ENCODE measurements at regions not wholly inside any gene's neighbourhood (a gene's known extent, or its start where the extent isn't known, plus 50 kb on each side); places are given as distances from the start of the nearest gene placed in this dataset.
"Not testable (repeated sequence)": the region's sequence is repeated elsewhere in the genome, so short reads cannot be mapped to it uniquely, and the experiment has no call there.

- DNase-seq (ENCODE audit: low read depth in 2 of 2, low spot score in 1 of 2), result no peak
Observed at GRCh38 chr6:141884850-141885249, 247.9 kb upstream of the GJE1 start.

GRCh38 chr6:141878686-141879085 is 254.0 kb upstream of the GJE1 start:
- no peak for DNase-seq (ENCODE audit: low read depth in 2 of 2, low spot score in 1 of 2)

- no peak for DNase-seq (ENCODE audit: low read depth in 2 of 2, low spot score in 1 of 2)
Observed at GRCh38 chr6:141877275-141877983, 255.3 kb upstream of the GJE1 start.

DNA sequence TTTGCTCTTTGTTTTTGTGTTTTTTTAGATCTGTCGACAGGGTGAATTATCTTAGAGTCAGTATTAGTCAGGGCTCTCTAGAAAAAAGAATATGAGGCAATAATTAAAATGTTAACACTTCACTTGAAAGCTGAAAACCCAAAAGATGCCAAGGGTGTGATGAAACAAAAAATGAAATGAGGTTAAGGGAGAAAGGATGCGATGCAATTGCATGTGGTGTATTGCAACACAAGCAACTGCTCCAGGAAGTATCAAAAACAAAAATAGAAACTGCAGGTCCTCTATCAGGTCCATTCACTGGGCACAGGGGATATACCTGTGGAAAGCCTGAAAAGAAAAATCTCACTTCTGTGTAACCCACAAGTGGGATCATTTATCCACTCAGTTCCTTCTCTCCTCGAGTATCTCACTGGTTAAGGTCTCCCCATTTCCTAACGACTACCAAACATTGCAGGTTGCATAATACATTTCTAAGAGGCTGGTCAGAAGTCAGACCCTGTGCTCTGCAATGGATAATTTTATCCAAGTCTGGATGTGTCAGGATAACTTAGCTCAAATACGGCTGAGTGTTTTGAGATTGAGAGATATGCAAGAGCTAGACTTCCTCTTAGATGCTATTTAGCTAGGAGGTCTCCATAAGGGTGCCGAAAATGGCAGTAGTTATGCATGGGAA is 257.7 kb upstream of the GJE1 start:
- DNase-seq (ENCODE audit: low read depth in 2 of 2, low spot score in 1 of 2), result no peak

- not testable (repeated sequence) for DNase-seq (ENCODE audit: low read depth in 2 of 2, low spot score in 1 of 2)
Observed at GRCh38 chr6:141869509-141869908, 263.2 kb upstream of the GJE1 start.

DNA sequence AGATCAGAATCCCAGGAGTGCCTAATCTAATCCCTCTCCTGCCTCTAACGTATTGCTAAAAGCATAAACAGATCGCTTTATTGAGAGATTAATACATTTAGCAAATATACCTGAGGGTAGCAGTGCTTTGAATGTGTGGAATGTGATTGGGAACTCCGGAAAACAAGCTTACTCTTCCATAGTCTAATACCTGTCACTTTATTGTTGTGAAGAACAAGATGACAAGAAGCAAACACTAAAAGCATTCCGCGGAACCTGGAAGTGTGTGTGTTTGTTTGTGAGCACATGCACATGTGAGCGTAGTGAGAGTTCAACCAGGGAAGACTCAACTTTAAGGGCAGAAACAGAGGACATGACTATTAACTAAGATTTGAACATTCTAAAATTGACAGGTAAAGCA is 265.0 kb upstream of the GJE1 start:
- no peak for DNase-seq (ENCODE audit: low read depth in 2 of 2, low spot score in 1 of 2)

DNA sequence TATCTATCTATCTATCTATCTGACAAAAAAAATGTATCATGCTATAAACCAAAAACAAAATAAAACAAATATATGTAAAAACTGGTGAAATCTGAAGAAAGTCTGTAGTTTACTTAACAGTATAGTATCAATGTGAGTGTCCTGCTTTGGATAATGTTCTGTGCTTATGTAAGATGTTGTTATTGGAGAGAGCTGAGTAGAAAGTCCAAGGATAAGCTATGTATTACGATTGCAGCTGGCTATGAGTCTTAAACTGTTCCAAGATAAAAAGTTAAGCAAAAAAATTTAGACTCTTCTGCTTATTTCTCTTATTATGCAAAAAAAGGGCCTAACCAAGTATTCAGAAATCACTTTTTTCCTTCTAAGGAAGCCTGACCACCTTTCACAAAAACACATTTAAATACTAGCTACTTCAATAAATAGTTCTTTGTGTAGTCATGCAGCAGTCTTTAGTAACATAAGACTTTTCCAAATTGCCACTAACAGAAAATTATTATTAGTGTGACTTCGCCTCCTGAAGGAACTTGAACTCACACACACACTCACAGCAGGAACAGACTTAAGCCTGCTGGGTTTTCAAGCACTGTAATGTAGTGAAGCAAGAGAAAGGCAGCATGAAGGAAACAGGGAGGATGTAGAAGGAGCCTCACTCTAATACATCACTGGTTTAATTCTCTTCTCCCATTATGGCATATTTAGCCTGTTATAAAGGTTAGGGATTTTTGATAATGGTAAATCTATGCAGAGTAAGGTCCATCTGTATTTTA is 265.8 kb upstream of the GJE1 start:
- no peak for DNase-seq (ENCODE audit: low read depth in 2 of 2, low spot score in 1 of 2)

DNA sequence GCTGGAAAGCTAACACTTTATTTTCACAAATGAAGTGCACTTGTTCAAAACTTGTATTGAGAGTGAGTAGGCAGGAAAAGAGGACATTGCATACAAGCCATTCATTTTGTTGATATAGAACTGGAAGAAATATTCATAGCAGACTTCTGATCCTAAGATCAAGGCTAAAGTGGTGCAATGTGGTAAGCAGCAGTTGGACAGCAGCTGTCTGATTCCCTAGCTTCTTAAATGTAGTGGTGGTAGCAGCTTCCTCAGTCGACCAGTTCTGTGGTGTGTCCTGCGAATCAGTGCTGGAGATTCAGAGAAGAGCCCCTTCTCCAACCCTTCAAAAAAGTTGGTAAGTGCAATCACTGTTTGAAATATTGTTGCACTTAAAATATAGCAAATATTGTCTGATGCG is 281.7 kb upstream of the GJE1 start:
- no peak for DNase-seq (ENCODE audit: low read depth in 2 of 2, low spot score in 1 of 2)

DNA sequence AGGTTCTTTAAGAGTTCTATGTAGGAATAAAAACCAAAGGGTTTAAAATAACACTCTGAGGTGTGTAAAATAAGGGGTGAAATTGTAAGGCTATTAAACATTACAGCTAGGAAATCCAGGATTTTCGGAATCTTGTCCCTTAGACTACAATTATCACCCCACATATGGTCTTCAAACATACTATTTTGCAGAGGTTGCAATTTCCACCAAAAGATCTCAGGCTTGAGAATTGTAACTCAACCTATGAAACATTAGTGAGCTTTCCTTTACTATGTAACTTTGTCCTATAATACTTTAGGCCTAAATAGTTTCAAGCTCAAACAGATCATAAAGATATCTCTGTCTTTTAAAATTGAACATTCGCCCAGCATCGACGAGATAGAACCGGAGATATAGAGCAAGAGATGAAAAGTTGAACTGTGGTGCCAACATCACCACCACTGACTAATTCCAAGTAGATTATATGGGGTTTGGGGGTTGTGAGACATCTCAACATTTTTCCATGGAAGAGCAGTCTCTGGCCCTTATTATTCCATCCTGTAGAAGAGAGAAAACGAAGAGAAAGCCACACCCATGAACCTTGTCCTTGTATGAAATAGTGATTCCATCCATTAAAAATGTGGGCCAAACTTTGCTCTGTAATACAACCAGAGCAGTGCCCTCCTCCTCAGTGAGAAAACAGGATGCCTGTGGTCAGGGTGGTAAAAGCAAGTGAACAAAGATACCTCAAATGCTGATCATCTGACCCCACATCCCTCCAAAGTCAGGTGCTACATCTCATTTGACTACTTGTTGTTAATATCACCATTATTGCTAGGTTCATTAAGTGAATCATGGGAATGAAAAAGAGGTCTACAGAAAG is 284.5 kb upstream of the GJE1 start:
- no peak for DNase-seq (ENCODE audit: low read depth in 2 of 2, low spot score in 1 of 2)

DNA sequence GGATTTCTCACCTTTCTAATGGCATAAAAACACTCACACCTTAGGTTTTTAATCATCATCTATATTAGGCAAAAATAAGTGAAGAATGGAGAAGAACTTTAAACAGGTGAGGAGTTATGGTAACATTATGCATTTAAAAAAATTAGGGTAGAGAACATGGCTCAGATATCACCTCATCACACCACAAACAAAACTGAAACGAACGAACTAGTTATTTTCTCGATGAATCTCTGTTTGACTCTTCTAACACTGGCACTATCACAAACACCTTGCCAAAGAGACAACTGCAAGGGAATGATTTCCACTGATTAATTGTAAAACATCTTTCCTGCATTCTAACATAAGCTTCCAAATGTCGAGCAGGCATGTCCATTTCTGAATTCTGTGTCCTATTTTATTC is 286.1 kb upstream of the GJE1 start:
- DNase-seq (ENCODE audit: low read depth in 2 of 2, low spot score in 1 of 2), result no peak

DNA sequence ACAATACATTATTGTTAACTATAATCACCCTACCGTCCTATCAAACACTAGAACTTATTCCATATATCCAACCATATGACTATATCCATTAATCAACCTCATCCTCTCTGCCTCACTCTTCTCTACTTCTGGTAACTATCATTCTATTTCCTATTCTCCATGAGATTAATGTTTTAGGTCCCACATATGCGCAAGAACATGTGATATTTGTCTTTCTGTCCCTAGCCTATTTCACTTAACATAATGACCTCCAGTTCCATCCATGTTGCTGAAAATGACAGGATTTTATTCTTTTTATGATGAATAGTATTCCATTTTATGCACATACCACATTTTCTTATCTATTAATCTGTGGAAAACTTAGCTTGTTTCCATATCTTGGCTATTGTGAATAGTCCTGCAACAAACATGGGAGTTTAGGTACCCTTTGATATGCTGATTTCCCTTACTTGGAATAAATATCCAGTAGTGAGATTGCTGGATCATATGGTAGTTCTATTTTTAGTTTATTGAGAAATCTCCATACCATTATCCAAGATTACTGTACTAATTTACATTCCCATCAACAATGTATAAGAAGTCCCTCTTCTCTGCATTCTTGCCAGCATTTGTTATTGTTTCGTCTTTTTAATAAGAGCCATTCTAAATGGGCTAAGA is 289.4 kb upstream of the GJE1 start:
- no peak for DNase-seq (ENCODE audit: low read depth in 2 of 2, low spot score in 1 of 2)

DNA sequence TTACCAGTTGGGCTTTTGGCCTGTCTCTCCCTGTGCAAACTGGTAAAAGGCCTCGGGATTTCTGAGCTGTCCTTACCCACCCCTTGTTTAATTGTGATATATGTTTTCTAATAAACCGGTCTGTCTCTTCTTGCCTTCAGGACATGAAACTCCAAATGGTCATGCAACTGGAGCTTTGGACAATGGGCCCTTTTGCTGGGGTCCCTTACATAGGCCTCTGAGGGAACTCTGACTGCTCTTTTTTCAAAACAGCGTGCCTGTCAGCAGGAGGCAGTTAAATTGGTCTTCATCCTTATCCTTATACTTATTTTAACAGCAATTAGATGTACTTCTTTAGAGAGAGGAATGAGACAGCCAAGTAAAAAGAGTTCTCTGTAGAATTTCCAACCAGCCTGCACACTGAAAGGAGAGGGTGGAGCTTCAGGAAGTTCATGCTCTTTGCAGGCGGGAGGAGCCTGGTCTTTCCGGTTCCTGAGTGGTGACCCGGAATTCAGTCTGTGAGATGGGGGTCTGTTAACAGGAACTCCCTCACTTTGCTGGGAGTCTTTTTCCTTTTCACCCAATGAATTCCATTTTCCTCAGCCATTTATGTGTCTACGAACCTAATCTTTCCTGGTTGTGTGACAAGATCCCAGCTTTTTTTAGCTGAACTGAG is 299.6 kb upstream of the GJE1 start:
- DNase-seq (ENCODE audit: low read depth in 2 of 2, low spot score in 1 of 2), result no peak

- no peak for DNase-seq (ENCODE audit: low read depth in 2 of 2, low spot score in 1 of 2)
Observed at GRCh38 chr6:141830530-141830929, 302.2 kb upstream of the GJE1 start.

GRCh38 chr6:141829566-141830360 is 303.0 kb upstream of the GJE1 start:
- DNase-seq (ENCODE audit: low read depth in 2 of 2, low spot score in 1 of 2), result no peak

- DNase-seq (ENCODE audit: low read depth in 2 of 2, low spot score in 1 of 2), result no peak
Observed at GRCh38 chr6:141824350-141824749, 308.4 kb upstream of the GJE1 start.

GRCh38 chr6:141815039-141815438 is 317.7 kb upstream of the GJE1 start:
- not testable (repeated sequence) for DNase-seq (ENCODE audit: low read depth in 2 of 2, low spot score in 1 of 2)

DNA sequence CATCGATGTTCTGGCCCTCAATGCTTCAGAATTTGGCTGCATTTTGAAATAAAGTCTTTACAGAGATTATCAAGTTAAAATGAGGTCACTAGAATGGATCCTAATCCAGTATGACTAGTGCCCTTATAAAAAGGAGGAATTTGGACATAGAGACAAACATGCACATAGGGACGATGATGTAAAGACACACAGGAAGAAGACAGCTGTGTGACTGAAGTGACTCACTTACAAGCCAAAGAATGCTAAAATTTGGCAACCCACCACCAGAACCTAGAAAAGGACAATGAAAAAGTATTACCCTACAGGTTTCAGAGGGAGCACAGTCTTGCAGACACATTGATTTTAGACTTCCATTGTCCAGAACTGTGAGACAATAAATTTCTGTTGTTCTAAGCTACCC is 322.8 kb upstream of the GJE1 start:
- no peak for DNase-seq (ENCODE audit: low read depth in 2 of 2, low spot score in 1 of 2)

DNA sequence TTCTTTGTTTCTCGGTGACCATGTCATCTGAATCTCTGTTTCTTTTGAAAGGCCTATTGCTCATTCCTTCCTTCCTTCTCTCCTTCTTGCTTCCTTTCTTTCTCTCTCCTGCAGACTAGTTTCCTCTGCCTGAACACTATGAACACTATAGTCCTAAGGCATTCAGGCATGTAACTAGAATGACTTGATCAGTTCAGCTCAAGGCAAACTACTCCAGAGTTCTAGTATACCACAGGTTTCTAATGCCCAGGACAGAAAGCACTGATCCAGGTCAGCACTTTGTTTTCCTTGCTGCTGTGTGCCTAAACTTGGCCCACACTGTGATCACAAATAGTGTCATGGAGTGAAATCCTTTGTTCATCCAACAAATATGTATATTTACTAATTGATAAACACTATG is 324.1 kb upstream of the GJE1 start:
- DNase-seq (ENCODE audit: low read depth in 2 of 2, low spot score in 1 of 2), result no peak

DNA sequence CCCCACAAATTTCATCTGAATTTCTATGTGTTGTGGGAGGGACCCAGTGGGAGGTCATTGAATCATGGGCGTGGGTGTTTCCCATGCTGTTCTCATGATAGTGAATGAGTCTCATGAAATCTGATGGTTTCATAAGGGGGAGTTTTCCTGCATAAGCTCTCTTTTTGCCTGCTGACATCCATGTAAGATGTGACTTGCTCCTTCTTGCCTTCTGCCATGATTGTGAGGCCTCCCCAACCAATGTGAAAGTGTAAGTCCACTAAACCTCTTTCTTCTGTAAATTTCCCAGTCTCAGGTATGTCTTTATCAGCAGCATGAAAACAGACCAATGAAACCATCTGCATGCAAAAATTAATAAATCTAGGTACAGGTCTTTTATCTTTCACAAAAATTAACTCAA is 331.8 kb upstream of the GJE1 start:
- not testable (repeated sequence) for DNase-seq (ENCODE audit: low read depth in 2 of 2, low spot score in 1 of 2)

All from stimulated activated CD8-positive, alpha-beta memory T cell treated with anti-CD3 and anti-CD28 coated beads, Interleukin-4, amount 100 ng/mL, for 4 hours (primary cell).